ENCODE measurements at regions not wholly inside any gene's neighbourhood (a gene's known extent, or its start where the extent isn't known, plus 50 kb on each side); places are given as distances from the start of the nearest gene placed in this dataset.

- TF ChIP-seq ZBTB43 (CRISPR knock-in tag; IDR thresholded peaks at IDR 0.05): no peak
- no peak for TF ChIP-seq MAX (CRISPR knock-in tag; IDR thresholded peaks at IDR 0.05)
- no peak for TF ChIP-seq SP1 (CRISPR knock-in tag; conservative IDR thresholded peaks at IDR 0.05)
- TF ChIP-seq CTCF (IDR thresholded peaks at IDR 0.05): no peak
- no peak for TF ChIP-seq ZBTB21 (CRISPR knock-in tag; IDR thresholded peaks at IDR 0.05; ENCODE audit: borderline replicate concordance)
- TF ChIP-seq PREB (CRISPR knock-in tag; IDR thresholded peaks at IDR 0.05; ENCODE audit: borderline replicate concordance): no peak
- TF ChIP-seq ERG (CRISPR knock-in tag; IDR thresholded peaks at IDR 0.05): no peak
- TF ChIP-seq GABPB1 (CRISPR knock-in tag; IDR thresholded peaks at IDR 0.05): no peak
- no peak for TF ChIP-seq ESRRA (CRISPR knock-in tag; IDR thresholded peaks at IDR 0.05; ENCODE audit: borderline replicate concordance)
- TF ChIP-seq AR (CRISPR knock-in tag; IDR thresholded peaks at IDR 0.05): no peak
- no peak for TF ChIP-seq RELA (CRISPR knock-in tag; IDR thresholded peaks at IDR 0.05; ENCODE audit: borderline replicate concordance)
- TF ChIP-seq ZNF281 (CRISPR knock-in tag; IDR thresholded peaks at IDR 0.05): no peak
- no peak for TF ChIP-seq PRDM15 (CRISPR knock-in tag; IDR thresholded peaks at IDR 0.05)
Observed at GRCh38 chr7:47066976-47067614, 514.8 kb downstream of the TNS3 start.
